Right ventricle myocardium superior (tissue), 1 donor: ENCODE measurements at regions not wholly inside any gene's neighbourhood (a gene's known extent, or its start where the extent isn't known, plus 50 kb on each side); places are given as distances from the start of the nearest gene placed in this dataset.
"Not testable (repeated sequence)": the region's sequence is repeated elsewhere in the genome, so short reads cannot be mapped to it uniquely, and the experiment has no call there.

Experiments used
- ATAC-seq: fragments of 200-7000 bp; cut with Tn5 transposase; one replicate; pipeline ENCODE4 v1.9.1; 2020; ENCODE audit warnings: mild to moderate bottlenecking; ENCODE audit not compliant: poor library complexity
- DNase-seq: peaks from one replicate; pipeline ENCODE4 v3.0.0-alpha.2; 2020
- intact Hi-C: fragments of 100-400 bp; cut with DNase I; formaldehyde crosslinking; loops from one replicate; pipeline ENCODE4 v1.11.2; 2022
- donor health status: DM: no; HTN: yes; CAD: no; lungs with severe emphysema.

DNA sequence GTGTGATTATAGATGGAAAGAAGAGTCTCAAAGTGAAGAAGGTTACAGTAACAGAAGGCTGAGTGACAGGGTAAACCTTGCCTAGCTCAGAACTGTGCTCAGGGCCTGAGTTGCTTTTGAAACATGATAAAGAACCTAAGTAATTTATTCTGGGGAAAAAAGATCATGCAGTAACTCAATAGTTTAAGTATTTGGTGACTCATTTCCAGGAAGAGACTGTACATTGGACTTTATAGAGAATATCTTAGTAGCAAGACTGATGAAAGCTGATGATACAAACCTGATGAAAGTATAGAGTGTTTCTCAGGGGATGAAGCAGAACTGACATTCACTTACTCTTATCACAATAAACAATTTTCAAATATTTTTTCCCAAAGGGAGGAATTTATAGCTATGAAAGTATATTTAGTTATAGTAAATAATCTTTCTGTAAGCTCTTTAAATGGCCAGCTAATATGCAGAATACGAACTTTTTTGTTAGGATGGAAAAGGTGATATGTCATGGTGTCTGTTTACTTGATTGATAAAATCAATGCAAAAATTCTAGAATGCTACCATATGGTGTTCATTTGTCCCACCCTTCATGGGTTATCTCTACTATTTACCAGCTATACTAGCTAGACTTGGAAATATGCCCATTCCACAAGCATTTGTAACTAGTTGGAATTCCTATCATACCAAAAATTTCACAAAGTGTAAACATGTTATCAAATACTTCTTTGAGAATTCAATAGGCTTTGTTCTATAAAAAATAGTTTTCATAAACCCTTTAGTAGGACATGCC is 1265.5 kb upstream of the ACVR2A start:
- no peak for DNase-seq
- intact Hi-C loops, result no loop called here
- no peak for ATAC-seq

DNA sequence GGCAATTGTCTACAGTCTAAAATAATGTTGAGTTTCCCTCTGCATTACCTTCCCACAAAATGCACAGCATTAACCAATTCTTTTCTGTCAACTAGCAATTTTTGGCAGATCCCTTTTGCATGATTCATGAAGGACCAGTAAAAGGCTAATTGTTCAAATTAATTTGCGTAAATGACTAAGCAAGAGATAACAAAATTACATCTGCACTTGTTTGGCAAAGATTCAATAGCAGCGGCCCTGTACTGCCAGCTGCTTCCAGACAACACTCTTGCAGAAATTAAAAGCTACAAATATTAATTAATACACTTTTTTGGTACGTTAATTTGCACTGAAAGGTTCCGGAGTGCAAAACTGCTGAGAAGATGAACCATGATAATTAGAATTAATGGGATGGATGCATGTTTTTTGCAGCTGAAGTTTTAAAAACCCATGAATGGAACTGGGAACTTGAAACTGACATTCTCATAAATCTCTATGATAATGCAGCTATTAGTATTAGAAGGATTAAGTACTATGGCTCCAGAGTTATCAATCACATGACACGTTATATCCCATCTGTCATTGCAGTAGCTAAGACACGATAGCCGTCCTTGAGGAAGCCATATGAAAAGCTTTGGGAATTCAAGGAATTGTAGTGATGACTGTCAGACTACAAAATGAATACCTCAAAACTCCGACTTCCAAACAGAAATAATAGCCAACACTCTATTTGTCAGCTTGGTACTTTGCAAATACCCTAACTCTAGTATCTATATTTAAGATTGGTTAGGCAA is 1268.3 kb upstream of the ACVR2A start:
- ATAC-seq (no peak), DNase-seq (no peak)
- intact Hi-C loops, result no loop called here

DNA sequence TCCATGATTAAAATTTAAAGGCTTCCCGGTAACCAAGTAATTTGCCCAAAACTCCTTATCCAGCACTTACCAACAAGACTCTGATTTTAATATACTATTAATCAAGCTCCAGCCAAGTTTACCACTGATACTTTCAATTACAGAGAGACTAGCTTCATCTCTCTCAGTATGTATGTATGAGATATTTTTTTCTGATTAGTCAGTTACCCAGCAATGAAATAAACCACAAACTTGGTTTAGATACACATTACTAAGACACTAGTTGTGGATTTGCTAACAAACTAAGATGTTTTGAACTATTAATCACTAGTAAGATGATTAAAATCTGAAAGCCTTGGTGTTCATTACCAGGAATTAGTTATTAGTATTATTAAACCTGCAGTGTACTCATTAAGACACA is 1272.2 kb upstream of the ACVR2A start:
- DNase-seq, result no peak
- no peak for ATAC-seq
- intact Hi-C loops, result no loop called here

DNA sequence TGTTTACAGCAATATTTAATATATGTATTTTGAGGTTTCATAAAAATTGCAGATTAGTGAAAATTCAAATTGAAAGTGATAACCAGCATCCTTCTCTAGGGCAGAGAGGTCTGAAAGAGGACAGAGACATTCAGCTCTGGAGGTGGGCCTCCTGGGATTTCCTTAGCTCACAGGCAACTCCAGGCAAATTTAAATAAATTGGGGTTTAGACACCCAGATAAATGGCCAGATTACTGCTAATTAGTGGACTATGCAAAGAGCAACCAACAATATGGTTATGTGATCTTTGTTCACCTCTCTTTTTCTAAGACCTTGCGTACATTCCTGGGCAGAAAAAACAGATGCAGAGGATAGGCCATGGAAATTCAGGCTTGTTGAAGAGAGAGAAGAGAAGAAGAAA is 1282.8 kb upstream of the ACVR2A start:
- intact Hi-C loops, result no loop called here
- no peak for DNase-seq
- ATAC-seq, result no peak

DNA sequence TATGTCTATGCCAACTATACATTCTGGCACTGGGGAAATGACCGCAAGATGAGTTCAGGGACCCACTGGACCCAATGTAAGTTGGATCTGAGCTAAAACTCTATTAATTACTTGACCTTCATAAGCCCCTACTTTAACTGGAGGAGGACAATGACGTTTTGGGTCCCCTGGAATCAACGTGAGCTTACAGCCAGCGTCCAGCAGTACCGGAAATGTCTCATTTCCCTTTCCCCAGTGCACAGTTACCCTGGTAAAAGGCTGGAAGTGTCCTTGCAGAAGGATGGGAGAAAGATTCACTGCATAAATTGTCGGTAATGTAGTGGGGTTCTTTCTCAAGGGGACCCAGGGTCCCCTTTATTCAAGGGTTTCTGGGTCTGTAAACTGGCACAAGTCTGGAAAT is 1297.6 kb upstream of the ACVR2A start:
- no peak for DNase-seq
- intact Hi-C loops, result no loop called here
- ATAC-seq, result no peak

DNA sequence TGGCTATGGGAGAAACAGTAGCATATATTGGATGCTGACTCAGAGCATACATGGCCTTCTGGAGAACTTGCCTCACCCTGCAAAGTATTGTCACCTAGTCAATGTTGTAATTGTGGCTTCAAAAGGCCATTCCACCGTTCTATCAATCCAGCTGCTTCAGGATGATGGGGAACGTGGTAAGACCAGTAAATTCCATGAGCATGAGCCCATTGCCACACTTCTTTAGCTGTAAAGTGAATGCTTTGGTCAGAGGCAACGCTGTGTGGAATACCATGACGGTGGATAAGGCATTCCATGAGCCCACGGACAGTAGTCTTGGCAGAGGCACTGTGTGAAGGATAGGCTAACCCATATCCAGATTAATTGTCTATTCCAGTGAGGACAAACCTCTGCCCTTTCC is 1300.1 kb upstream of the ACVR2A start:
- ATAC-seq, result no peak
- intact Hi-C loops, result no loop called here
- no peak for DNase-seq

DNA sequence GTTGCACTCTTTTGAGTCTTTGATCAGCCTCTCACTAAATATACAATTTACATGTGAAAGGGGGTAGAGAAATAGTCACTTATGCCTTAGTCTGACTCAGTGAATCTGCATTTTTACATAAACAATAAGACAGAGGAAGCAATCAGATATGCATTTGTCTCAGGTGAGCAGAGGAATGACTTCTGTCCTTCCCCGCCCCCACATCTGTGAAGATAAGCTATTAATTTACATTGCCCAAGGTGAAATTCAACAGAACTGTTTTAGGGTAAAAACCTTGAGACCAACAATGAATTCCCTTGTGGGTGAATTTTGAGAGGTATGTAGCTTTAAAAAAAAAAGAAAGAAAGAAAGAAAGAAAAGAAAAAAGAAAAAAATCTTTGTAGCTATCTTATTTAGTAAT is 1302.9 kb upstream of the ACVR2A start:
- DNase-seq (no peak), ATAC-seq (no peak)
- intact Hi-C loops, result no loop called here

DNA sequence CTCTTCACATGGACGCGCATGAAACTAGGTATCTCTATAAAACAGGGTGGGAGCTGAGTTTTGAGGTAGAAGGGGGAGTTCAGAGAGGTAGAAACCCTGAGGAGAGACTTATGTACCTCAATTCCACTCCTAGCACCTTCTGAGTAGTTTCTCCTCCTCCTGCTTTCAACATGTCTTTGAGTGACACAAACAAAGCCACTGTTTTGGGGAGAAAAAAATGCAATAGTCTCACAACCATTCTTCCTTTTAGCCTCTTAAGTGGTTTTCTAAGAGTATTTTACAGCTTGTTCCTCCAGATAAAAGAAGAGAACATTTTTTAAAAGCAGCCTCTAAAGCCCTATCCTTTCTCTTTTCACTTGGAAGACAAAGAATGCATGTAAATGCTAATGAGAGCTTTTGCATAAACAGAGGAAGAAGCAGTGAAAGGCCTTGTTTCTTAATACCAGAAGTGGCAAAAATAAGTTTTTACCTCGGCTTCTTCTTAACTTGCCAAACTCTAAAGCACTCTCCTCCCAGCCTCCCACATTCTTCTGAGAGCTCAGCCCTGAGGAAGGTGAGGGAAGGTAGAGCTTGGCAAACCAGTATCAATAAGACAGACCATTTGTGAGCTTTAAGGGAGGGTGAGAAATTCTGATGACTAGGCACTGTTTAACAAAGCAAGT is 1304.4 kb upstream of the ACVR2A start:
- ATAC-seq, result no peak
- intact Hi-C loops, result no loop called here
- DNase-seq, result no peak

DNA sequence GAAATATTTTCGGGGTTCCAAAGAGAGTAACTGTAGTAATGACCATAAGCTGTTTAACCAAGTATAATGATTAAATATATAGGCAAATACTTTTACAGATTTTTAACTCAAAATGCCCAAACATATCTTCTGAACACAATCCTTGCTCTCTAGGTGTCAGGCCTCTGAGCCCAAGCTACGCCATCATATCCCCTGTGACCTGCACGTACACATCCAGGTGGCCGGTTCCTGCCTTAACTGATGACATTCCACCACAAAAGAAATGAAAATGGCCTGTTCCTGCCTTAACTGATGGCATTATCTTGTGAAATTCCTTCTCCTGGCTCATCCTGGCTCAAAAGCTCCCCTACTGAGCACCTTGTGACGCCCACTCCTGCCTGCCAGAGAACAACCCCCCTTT is 1305.1 kb upstream of the ACVR2A start:
- intact Hi-C loops, result not testable (repeated sequence)

DNA sequence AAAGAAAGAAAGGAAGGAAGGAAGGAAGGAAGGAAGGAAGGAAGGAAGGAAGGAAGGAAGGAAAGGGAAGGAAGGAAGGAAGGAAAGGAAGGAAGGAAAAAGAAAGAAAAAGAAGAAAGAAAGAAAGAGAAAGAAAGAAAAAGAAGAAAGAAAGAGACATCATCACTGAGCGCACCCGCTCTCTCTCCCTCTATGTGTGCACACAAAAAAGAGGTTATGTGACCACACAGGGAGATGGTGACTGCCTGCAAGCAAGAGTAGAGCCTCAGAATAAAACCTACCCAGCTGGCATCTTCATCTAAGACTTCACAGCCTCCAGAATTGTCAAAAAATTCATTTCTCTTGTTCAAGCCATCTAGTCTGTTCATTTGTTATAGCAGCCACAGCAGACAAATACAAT is 1307.4 kb upstream of the ACVR2A start:
- DNase-seq, result no peak
- intact Hi-C loops, result no loop called here
- no peak for ATAC-seq

More for the DNA sequence above, 1305.1 kb upstream of the ACVR2A start:
- DNase-seq, ATAC-seq: not testable (repeated sequence)

DNA sequence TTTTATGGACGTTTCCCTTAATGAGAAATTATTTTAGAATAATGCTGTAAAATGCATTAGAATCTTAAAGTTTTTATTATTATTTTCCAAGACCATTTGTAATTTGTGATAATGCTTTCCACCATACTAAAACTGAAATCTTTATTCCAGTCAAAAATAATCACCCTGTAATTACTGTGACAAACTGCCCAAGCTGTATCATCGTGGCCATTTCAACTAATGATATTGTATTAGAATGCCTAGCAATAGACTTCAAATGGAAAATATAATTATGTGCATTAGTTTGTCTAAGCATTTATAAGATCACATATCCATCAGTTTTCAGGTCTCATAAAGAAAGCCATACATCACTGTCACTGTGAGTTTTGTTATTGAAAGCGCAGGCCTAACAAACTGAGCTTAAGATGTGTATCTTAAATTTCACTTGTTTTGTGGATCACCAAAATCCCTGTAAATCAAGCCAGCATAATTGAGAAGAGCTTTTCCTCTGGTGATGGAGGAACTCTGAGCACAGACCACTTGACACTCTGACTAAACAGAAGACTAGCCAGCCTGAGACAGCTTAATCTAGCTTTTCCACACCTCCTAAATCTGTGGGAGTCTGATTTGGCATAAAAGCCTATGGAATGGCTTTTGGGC is 1312.2 kb upstream of the ACVR2A start:
- DNase-seq (no peak), ATAC-seq (no peak)
- intact Hi-C loops, result no loop called here

DNA sequence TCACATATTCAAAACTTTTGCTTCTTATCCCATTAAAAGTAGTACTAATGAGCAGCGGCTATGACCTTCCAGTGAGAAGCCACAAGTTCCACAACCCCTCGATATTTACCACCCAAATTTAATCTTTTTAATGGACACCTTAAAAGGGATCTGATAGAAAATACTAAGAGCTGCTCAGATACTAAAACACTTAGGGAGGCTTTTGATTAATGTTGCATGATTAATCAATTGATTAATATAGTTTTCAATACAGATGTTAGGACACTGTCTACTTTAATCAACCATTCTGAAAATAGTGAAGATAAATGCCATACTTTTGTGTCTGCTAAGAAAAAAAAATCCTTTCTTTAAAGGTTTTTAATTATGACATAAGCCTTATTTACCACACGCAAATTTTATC is 1312.8 kb upstream of the ACVR2A start:
- ATAC-seq (no peak), DNase-seq (no peak)
- intact Hi-C loops, result no loop called here

DNA sequence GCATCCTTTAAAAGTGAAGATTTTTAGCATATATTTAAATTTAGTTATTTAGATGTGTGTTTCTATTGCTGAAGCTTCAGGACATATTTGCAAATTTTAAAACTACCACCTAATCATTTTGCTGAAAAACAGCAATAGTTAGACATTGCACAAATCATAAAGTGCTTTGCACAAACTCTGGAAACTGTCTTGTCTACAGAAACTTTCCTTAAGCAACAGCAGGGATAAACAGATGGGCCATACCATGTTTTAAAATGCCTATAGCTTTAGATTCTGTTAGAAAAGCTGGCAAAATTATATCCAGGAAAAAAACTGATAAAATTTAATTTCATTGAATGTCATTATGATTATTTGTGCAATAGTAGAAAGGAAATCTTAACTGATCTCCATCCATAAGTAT is 1313.9 kb upstream of the ACVR2A start:
- ATAC-seq (no peak), DNase-seq (no peak)
- intact Hi-C loops, result no loop called here

DNA sequence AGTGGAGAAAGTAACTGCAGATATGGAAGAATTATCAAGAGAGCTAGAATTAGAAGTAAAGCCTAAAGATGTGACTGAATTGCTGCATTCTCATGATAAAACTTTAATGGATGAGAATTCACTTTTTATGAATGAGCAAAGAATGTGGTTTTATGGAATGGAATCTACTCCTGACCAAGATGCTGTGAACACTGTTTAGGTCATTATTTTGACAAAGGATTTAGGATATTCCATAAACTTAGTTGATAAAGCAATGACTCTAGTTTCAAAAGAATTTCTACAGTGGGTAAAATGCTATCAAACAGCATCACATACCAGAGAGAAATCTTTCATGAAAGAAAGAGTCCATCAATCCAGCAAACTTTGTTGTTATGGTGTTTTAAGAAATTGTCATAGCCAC is 1317.7 kb upstream of the ACVR2A start:
- no peak for ATAC-seq
- intact Hi-C loops, result no loop called here
- no peak for DNase-seq

DNA sequence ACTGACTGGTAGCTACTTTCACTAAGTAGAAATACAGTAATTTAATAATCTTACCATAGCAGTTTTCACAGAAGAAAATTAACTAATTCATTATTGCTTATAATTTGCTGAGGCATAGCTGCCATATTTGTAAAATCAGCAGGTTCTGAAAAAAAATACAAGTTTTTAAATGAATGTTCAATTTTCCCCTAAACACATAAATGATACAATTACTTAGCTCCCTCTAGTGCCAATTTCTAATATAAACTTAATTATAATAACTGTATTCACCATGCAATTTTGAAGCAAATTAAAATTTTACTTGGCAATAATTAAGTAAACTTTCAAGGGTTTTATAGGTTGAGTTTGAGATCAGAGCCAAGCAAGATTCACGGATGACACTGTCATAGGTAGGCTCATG is 1321.6 kb upstream of the ACVR2A start:
- no peak for ATAC-seq
- intact Hi-C loops, result no loop called here
- DNase-seq, result no peak

DNA sequence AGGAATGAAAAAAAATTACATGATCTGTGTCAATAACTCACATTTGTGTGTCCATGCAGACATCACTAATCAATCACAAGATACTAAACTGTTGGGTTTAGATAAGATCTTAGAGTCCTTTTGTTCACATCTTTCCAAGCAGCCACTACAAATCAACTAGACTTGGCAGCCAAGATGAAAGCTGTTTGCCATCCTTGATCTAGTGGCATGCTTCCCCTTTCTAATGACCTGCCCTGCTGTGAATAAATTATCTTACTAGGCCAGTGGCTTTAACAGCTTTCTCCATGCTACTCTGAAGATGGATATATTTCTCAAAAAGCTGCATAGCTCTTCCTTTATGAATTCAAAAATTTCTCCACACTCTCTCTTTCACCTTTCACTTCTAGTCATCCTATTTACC is 1338.0 kb upstream of the ACVR2A start:
- DNase-seq, result no peak
- ATAC-seq, result no peak
- intact Hi-C loops, result no loop called here

DNA sequence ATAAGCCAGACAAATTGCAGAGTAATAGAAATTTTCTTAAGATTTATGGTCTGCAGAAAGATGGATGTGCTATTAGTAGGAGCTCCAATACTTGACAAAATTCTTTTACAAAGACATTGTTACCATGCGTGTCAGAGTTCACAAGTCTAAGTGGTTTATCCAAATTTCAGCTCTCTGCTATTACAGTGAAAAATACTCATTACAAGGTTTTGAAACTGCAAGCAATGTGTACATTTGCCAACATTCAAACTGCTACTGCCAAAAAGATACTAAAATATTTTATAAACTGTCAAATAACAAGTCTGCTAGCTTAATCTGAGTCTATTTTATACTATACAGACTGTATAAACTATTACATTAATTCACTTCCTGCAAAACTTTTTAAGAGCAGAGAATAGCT is 1341.5 kb upstream of the ACVR2A start:
- intact Hi-C loops, result no loop called here
- DNase-seq (no peak), ATAC-seq (no peak)

DNA sequence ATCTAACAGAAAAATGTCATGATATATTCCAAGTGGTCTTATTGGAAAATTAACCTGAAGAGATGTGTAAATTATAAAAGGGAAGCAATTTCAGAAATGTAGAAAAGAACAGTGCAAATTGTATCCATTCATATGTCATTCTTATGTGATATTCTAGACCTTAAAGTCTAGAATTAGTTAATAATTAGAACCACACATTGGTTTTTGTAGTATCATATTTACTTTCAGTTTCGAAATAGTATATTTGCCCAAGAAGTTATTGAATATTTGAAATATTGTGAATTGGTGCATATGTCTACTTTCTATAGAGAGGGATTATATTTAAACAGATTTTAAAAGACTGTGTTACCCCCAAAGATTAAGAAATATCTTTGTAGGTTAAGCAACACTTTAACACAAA is 1348.6 kb upstream of the ACVR2A start:
- no peak for ATAC-seq
- intact Hi-C loops, result no loop called here
- DNase-seq, result no peak

DNA sequence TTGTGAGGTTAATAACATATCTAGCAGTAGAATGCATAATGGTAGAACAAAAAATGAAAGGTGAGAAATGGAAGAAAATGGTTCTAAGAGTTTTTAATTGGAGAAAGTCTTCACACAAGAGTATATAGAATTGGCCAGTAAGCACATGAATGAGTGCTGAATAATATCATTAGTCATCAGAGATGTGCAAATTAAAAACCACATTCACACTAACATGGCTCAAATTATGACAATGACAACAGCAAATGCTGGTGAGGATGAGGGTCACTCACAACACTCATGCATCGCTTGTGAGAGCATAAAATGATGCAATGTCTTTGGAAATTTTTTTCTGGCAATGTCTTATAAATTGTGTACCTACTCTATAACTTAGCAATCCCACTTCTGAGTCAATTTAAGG is 1355.4 kb upstream of the ACVR2A start:
- DNase-seq, result no peak
- intact Hi-C loops, result no loop called here
- no peak for ATAC-seq

DNA sequence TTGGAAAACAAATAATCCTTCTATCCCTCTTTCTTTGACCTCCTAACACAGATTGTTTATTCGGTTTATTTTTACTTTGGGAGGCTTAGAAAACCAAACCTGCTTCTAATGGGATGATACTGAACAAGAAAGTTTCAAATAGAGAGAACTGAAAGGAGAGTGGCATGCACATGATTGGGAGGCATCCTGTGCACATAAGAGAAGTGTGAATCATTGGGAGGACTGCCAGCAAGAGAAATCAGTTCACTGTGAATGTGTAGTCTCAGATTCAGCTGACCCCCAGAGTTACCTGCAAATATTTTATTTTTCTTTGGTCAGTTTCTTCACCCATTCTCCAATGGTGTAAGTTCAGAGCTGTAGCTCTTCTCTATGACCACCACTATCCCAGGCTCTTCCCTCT is 1363.2 kb upstream of the ACVR2A start:
- ATAC-seq (no peak), DNase-seq (no peak)
- intact Hi-C loops, result no loop called here
